GM13977 (cell line): ENCODE measurements at regions not wholly inside any gene's neighbourhood (a gene's known extent, or its start where the extent isn't known, plus 50 kb on each side); places are given as distances from the start of the nearest gene placed in this dataset.
"Not testable (repeated sequence)": the region's sequence is repeated elsewhere in the genome, so short reads cannot be mapped to it uniquely, and the experiment has no call there.

Experiments
- DNase-seq: peaks from one replicate; pipeline ENCODE4 v3.0.0; 2012; ENCODE audit warnings: low spot score
- CTCF ChIP-seq: IDR thresholded peaks from 2 replicates; pipeline ENCODE4 v1.5.1; 2012; ENCODE audit warnings: mild to moderate bottlenecking, control low read depth; ENCODE audit not compliant: insufficient read depth; ENCODE audit errors: extremely low read depth, missing control alignments
- in situ Hi-C: fragments of 300-500 bp; cut with MboI; formaldehyde crosslinking; loops from one replicate; pipeline ENCODE4 v1.12.0; 2022; ENCODE audit warnings: low sequenced_read_pairs, low pct_unique_long_range_greater_than_20kb, mixed read lengths, inconsistent platforms; ENCODE audit not compliant: unreplicated experiment

GRCh38 chr6:21731411-21732031 lies 138.0 kb downstream of the SOX4 start:
- no peak for DNase-seq
- TF ChIP-seq CTCF: no peak
- in situ Hi-C loops: no loop called here

- DNase-seq, in situ Hi-C loops: not testable (repeated sequence)
These were observed 138.6 kb downstream of the SOX4 start for GRCh38 chr6:21732032-21732730.

GRCh38 chr6:21732731-21733130 lies 139.2 kb downstream of the SOX4 start:
- DNase-seq: no peak
- no peak for TF ChIP-seq CTCF
- in situ Hi-C loops: no loop called here

- DNase-seq: no peak
- in situ Hi-C loops: no loop called here
- no peak for TF ChIP-seq CTCF
These were observed 139.8 kb downstream of the SOX4 start for GRCh38 chr6:21733311-21733710.

GRCh38 chr6:21734204-21734603 lies 140.7 kb downstream of the SOX4 start:
- in situ Hi-C loops: no loop called here
- TF ChIP-seq CTCF: no peak
- DNase-seq: no peak

GRCh38 chr6:21738180-21739094 lies 144.9 kb downstream of the SOX4 start:
- DNase-seq: no peak
- TF ChIP-seq CTCF: no peak
- in situ Hi-C loops: no loop called here

- TF ChIP-seq CTCF: no peak
- DNase-seq: no peak
- in situ Hi-C loops: no loop called here
These were observed 145.7 kb downstream of the SOX4 start for GRCh38 chr6:21739241-21739640.
